IgD-negative memory B cell (primary cell): ENCODE measurements at regions not wholly inside any gene's neighbourhood (a gene's known extent, or its start where the extent isn't known, plus 50 kb on each side); places are given as distances from the start of the nearest gene placed in this dataset.
A peak's percentile ranks its signal among the peaks of the same experiment; 100 is the strongest.
"Not testable (repeated sequence)": the region's sequence is repeated elsewhere in the genome, so short reads cannot be mapped to it uniquely, and the experiment has no call there.

Experiments used
- H3K27ac Mint-ChIP-seq, 3 donors: one replicate each; pipeline ENCODE4 v1.8.0; 2020 to 2022; ENCODE audit warnings: mild to moderate bottlenecking in 3 of 3, mixed read lengths in 3 of 3, moderate library complexity in 1 of 3
- H3K27me3 Mint-ChIP-seq: one replicate; pipeline ENCODE4 v1.8.0; 2021; ENCODE audit warnings: mixed read lengths
- H3K36me3 Mint-ChIP-seq: one replicate; pipeline ENCODE4 v1.8.0; 2020; ENCODE audit warnings: mild to moderate bottlenecking, mixed read lengths
- H3K4me1 Mint-ChIP-seq, 3 donors: one replicate each; pipeline ENCODE4 v1.8.0; 2020 to 2022; ENCODE audit warnings: mixed read lengths in 3 of 3, mild to moderate bottlenecking in 1 of 3
- H3K4me3 Mint-ChIP-seq, 4 donors: one replicate each; pipeline ENCODE4 v1.8.0; 2020 to 2022; ENCODE audit warnings: mild to moderate bottlenecking in 4 of 4, mixed read lengths in 4 of 4, moderate library complexity in 3 of 4
- H3K9me3 Mint-ChIP-seq, 3 donors: one replicate each; pipeline ENCODE4 v1.8.0; 2020 to 2021; ENCODE audit warnings: mixed read lengths in 3 of 3, mild to moderate bottlenecking in 1 of 3

DNA sequence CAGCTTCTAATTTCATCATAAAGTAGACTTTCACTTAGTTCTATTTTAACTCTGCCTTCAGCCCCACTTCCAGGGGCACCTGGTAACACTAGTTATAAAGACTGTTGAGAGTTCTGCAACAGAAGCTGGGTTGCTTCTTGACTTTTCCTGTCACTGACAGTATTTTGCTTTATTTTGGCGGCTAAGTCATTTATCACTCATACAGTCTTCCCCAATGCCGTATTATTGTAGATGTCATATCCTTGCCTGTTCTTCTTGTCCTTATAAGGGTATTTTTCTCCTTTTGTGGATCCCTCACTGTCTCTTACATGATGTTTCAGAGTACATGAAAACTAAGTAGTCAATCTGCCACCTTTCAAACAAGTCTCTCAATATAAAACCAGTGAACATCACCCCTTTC lies 369.0 kb upstream of the PPP2R3A start:
- Mint-ChIP-seq H3K4me3 (no peak overlapping the region), H3K36me3 (no peaks in the 10 kb centered on the region), H3K27me3 (peaks cover 5% of the 10 kb centered on the region), H3K27ac (no peak overlapping the region), H3K9me3 (peaks cover 0 to 8% (median 3%) of the 10 kb centered on the region in 3 donors), H3K4me1 (peaks cover 0 to 1% (median 0%) of the 10 kb centered on the region in 3 donors)

DNA sequence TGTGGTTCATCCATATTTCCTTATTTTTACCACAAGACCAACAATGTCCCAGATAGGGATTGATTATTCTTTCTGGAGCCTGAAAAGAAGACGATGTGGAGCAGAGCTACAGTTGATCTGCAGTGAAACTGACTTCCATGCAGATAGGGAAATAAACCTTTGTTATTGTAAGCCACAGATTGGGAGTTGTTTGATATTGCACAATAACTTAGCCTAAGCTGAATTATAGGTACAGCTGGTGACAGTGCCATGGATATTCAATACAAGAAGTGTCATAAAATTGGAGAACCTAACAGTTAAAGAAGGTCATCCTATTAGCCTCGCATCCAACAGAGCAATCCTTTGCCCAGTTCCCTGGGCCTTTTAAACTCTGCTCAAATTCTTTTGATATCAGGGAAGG lies 367.7 kb upstream of the PPP2R3A start:
- H3K27me3 Mint-ChIP-seq, result peaks cover 5% of the 10 kb centered on the region
- no peak overlapping the region for H3K27ac Mint-ChIP-seq
- no peak overlapping the region for H3K4me3 Mint-ChIP-seq
- H3K9me3 Mint-ChIP-seq, result peaks cover 0 to 1% (median under 1%) of the 10 kb centered on the region in 3 donors
- H3K4me1 Mint-ChIP-seq, result peaks cover 0 to 1% (median 0%) of the 10 kb centered on the region in 3 donors
- no peaks in the 10 kb centered on the region for H3K36me3 Mint-ChIP-seq

DNA sequence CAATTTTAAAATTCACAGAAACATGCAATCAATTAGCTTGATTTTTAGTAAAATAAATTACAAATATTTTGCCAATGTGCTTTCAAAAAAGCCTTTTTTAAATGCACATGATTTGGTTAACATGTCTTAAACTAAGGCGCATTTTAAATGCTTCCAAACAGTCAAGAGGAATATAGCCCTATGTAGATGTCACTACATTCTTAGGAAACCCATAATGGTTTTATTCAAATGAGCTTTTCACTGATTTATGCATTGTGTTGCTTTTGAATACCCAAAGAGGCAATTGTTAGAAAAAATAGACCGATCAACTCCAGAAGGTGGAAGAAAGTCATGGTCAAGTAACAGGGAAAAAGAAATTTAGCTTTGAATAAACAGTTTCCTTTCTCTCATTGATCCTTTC lies 366.9 kb upstream of the PPP2R3A start:
- H3K9me3 Mint-ChIP-seq, result peaks cover 0 to 1% (median 0%) of the 10 kb centered on the region in 3 donors
- peaks cover 5% of the 10 kb centered on the region for H3K27me3 Mint-ChIP-seq
- H3K4me3 Mint-ChIP-seq, result no peak overlapping the region
- H3K36me3 Mint-ChIP-seq, result no peaks in the 10 kb centered on the region
- peaks cover 0 to 1% (median 0%) of the 10 kb centered on the region in 3 donors for H3K4me1 Mint-ChIP-seq
- no peak overlapping the region for H3K27ac Mint-ChIP-seq

DNA sequence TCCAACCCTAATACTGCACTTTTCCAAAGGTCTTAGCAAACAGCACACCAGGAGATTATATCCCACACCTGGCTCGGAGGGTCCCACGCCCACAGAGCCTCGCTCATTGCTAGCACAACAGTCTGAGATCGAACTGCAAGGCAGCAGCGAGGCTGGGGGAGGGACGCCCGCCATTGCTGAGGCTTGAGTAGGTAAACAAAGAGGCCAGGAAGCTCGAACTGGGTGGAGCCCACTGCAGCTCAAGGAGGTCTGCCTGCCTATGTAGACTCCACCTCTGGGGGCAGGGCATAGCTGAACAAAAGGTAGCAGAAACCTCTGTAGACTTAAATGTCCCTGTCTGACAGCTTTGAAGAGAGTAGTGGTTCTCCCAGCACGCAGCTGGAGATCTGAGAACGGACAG lies 361.0 kb upstream of the PPP2R3A start:
- not testable (repeated sequence) for H3K9me3 Mint-ChIP-seq, H3K36me3 Mint-ChIP-seq, H3K27me3 Mint-ChIP-seq, H3K27ac Mint-ChIP-seq, H3K4me1 Mint-ChIP-seq, H3K4me3 Mint-ChIP-seq

DNA sequence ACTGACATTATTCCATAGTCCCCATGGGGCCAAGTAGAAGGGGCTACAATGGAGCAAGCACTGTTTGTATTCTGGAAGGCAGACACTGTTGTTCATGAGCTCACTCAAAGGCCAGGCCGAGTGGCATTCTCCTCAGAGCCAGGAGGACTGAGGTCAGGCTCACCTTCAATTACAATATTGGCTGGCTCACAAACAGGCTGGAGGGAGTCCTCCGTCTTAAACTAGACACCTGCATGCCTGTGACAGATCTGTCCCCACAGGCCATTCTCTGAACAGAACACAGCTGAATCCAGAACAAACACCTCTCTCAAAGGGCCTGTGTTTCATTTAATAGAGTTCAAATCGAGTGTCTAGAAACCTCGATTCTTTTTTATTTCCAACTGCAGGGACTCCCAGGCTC lies 347.4 kb upstream of the PPP2R3A start:
- Mint-ChIP-seq H3K27ac (no peak overlapping the region), H3K4me1 (peaks cover 0 to 2% (median 0%) of the 10 kb centered on the region in 3 donors), H3K36me3 (no peaks in the 10 kb centered on the region), H3K4me3 (no peak overlapping the region), H3K27me3 (no peaks in the 10 kb centered on the region), H3K9me3 (peaks cover 0 to 1% (median 0%) of the 10 kb centered on the region in 3 donors)

DNA sequence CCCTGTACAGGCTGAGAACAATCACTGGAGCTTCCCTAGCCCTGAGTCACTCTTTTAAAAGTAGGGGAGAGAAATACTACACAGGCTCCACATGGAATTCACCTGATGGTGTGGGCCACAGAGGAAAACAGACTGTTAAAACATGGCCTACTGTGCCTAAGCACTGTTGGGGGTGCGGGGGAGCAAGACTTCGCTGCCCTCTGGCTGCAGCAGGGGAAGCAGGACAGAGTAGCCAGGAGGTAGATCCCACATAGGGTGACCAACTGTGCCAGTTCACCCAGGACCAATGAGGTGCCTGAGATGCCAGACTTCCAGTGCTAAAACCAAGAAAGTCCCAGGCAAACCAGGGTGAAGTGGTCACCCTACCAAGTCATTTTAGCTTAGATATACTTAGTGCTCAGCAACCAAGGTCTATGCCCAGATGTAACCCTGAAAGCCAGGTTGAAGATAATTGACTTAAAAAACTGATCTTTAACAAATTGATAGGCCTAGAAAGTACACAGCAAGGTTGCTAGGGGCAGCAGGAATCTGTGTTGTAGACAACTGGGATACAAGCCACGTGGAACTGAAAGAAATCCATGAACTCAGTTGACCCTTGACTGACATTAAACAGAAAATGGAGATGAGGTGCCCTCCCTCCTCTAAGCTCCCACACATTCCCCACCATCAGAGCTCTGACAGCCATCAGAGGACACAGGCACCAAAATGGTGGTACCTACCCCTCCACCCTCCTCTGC lies 344.2 kb upstream of the PPP2R3A start:
- Mint-ChIP-seq H3K27ac (no peak overlapping the region), H3K4me3 (peak overlapping the region in 1 of 4 donors; percentile 7), H3K4me1 (no peaks in the 10 kb centered on the region), H3K27me3 (no peaks in the 10 kb centered on the region), H3K9me3 (no peaks in the 10 kb centered on the region), H3K36me3 (no peaks in the 10 kb centered on the region)

DNA sequence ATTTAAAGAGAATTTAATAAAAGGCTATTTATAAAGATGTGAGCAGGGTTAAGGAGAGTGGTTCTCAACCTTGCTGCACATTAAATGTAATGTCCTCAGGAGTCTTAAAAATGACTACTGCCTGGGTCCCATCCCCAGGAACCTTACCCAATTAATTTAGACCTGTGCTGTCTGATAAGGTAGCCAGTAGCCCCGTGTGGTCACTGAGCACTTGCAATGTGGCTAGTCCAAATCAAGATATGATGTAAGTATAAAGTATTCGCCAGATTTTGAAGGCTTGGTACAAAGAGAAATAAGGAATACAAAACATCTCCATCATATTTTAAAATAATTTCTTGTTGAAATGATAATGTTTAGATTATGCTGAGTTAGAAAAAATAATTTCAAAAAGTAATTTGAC lies 343.3 kb upstream of the PPP2R3A start:
- Mint-ChIP-seq H3K36me3 (no peaks in the 10 kb centered on the region), H3K27me3 (no peaks in the 10 kb centered on the region), H3K4me3 (no peak overlapping the region), H3K27ac (no peak overlapping the region), H3K4me1 (no peaks in the 10 kb centered on the region), H3K9me3 (no peaks in the 10 kb centered on the region)

DNA sequence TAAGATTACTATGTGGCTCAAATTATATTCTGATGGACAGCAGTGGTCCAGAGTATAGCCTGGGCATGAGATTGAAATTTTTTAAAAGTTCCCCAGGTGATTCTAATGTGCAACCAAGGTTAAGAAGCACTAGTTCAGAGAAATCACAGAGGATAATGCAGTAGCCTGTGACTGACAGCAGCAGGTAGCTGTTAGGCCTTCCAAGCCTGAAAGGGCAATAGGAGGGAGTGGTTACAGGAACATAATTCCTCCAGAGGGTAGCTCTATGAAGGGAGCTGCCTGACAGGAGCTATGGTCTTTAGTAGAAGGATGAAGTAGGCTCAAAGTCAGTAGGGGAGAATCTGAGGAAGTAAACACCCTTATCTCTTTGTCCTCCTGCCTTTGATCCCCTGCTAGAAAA lies 342.9 kb upstream of the PPP2R3A start:
- H3K36me3 Mint-ChIP-seq, result no peaks in the 10 kb centered on the region
- H3K4me1 Mint-ChIP-seq, result no peaks in the 10 kb centered on the region
- H3K27me3 Mint-ChIP-seq, result peaks cover 1% of the 10 kb centered on the region
- no peak overlapping the region for H3K27ac Mint-ChIP-seq
- no peaks in the 10 kb centered on the region for H3K9me3 Mint-ChIP-seq
- H3K4me3 Mint-ChIP-seq, result no peak overlapping the region

DNA sequence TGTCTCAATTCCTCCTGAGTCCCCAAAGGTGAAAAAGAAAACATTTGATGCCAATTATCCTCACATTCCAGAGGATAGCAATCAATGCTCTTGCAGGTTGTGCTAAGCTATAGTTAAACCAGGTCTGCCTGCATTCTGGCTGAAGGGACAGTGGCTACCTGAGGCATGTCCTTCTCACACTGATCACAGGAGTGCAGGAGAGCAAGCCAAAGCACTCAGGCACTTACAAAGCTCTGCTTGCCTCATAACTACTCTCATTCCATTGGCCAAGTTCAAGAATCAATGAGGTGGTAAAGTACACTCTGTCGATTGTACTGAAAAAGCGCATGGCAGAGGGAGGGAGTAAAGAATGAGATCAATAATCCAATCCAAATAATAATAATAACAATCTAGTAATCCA lies 342.0 kb upstream of the PPP2R3A start:
- H3K27ac Mint-ChIP-seq, result no peak overlapping the region
- no peak overlapping the region for H3K4me3 Mint-ChIP-seq
- no peaks in the 10 kb centered on the region for H3K36me3 Mint-ChIP-seq
- no peaks in the 10 kb centered on the region for H3K4me1 Mint-ChIP-seq
- peaks cover 1% of the 10 kb centered on the region for H3K27me3 Mint-ChIP-seq
- H3K9me3 Mint-ChIP-seq, result peaks cover 0 to 2% (median 0%) of the 10 kb centered on the region in 3 donors

DNA sequence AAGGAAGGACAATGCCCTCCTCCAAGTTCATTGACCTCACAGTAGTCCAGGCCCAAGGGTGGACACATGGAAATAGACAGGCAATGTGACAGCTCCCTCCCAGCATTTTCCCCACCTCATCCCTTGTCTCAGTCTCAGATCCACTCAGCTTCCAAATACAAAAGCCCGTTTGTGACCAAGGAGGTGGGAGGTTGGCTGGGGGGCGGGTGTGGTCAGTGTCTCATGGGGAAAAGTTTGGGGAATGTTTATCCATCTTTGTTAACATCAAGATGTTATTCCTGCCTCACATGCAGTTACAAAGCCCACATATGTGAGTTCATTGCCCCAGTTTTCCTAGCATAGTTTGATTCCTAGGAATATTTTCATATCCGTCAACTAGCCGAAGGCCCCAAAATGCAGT lies 338.5 kb upstream of the PPP2R3A start:
- no peaks in the 10 kb centered on the region for H3K36me3 Mint-ChIP-seq
- peaks cover 0 to 2% (median 0%) of the 10 kb centered on the region in 3 donors for H3K9me3 Mint-ChIP-seq
- H3K27ac Mint-ChIP-seq, result no peak overlapping the region
- no peak overlapping the region for H3K4me3 Mint-ChIP-seq
- H3K4me1 Mint-ChIP-seq, result no peaks in the 10 kb centered on the region
- H3K27me3 Mint-ChIP-seq, result peaks cover 1% of the 10 kb centered on the region

DNA sequence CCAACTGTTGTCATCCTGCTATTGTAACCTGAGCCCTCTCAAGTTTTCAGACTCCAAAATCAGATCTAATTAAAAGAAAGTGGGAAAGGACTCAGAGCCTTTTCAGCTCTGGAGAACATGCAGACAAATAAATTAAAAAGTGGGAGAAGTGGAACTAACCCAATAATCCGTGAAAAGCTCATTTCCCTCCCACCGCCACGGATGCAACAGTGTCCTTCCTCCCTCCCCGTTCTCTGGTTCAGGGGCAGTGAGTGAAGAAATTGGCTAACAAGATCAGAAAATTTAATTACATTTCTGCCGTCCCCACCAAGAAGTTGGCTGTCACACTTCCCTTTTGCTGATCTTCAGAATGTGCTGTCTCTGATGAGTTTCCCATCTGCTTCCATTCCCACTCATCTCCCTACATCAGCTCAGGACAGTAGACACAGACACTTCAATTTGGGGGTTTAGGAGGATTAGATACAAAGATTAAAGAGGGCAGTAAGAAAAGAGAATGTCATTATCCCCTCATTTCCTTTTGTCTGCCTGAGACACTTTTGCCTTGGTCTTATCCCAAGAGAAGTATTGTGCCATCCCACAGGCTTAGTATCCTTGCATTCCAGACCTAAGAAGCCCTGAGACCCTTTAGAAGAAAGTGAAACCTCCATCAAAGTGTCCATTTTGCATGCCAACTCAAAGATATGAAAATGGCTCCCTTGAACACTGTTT lies 335.7 kb upstream of the PPP2R3A start:
- H3K4me1 Mint-ChIP-seq, result no peaks in the 10 kb centered on the region
- peaks cover 1% of the 10 kb centered on the region for H3K27me3 Mint-ChIP-seq
- H3K27ac Mint-ChIP-seq, result no peak overlapping the region
- H3K9me3 Mint-ChIP-seq, result peaks cover 0 to 2% (median 0%) of the 10 kb centered on the region in 3 donors
- H3K36me3 Mint-ChIP-seq, result no peaks in the 10 kb centered on the region
- no peak overlapping the region for H3K4me3 Mint-ChIP-seq

DNA sequence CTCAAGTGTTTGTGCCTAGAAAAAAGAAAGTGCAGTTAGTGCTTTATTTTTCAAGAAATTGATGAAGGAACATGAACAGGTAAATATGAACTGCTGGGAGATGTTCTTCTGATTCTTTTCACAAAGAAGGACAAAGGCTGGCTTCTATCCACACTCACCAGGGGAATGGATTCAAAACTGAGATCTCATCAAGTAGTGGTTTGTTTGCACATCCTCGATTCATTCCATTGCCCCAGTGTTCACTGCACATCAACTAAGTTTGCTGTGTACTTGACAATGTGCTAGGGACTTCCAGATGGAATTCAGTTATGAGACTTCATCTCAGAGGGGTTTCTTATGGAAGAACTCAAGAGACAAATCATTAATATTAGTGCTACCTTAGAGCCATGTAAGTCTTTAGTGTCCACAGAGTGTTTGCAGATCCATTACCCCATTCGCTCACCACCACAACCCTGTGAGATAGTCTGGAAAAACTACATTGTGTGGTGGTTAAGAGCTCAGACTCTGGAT lies 332.9 kb upstream of the PPP2R3A start:
- no peak overlapping the region for H3K27ac Mint-ChIP-seq
- no peaks in the 10 kb centered on the region for H3K36me3 Mint-ChIP-seq
- H3K27me3 Mint-ChIP-seq, result no peaks in the 10 kb centered on the region
- no peaks in the 10 kb centered on the region for H3K4me1 Mint-ChIP-seq
- H3K4me3 Mint-ChIP-seq, result no peak overlapping the region
- peaks cover 0 to 2% (median 0%) of the 10 kb centered on the region in 3 donors for H3K9me3 Mint-ChIP-seq

DNA sequence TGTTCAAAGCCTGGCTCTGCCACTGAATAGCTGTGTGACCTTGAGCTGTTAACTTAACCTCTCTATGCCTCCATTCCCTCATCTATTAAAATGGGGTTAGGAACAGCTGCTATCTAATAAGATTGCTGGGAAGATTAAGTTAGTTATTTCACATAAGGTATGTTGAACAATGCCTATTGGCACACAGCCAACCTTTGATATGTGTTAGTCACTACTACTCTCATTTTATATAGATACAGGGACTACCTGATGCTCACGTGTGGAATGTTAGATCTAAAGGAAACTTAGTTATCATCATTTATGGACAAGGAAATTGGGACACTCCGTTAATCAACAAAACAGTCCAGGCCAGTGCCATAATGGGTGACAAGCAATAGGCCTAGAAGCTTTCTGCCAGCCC lies 332.4 kb upstream of the PPP2R3A start:
- Mint-ChIP-seq H3K4me1 (no peaks in the 10 kb centered on the region), H3K4me3 (no peak overlapping the region), H3K36me3 (no peaks in the 10 kb centered on the region)

DNA sequence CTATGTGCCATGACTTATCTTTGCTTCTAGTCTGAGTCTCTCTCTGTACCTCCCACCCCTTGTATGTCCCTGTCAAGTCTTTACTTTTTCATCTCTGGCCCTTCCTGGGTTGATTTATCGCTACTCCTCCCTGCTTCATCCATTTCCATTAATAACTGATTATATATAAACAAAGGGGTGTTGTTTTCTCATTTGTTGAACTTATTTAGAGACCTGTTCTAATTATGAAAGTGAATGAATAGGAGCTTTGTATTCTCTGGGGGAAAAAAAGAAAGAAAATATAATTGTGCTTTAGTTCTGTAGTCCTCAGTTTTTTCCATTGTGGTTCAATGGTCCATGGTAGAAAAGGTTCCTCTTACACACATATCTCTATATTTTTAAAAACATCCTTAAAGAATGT lies 328.9 kb upstream of the PPP2R3A start:
- Mint-ChIP-seq H3K4me3 (no peak overlapping the region), H3K36me3 (no peaks in the 10 kb centered on the region), H3K4me1 (no peaks in the 10 kb centered on the region), H3K27me3 (no peaks in the 10 kb centered on the region), H3K9me3 (peaks cover 0 to 2% (median 0%) of the 10 kb centered on the region in 3 donors), H3K27ac (no peak overlapping the region)

More for the DNA sequence above, 332.4 kb upstream of the PPP2R3A start:
- Mint-ChIP-seq H3K27me3 (no peaks in the 10 kb centered on the region), H3K27ac (no peak overlapping the region), H3K9me3 (peaks cover 0 to under 1% (median 0%) of the 10 kb centered on the region in 3 donors)

DNA sequence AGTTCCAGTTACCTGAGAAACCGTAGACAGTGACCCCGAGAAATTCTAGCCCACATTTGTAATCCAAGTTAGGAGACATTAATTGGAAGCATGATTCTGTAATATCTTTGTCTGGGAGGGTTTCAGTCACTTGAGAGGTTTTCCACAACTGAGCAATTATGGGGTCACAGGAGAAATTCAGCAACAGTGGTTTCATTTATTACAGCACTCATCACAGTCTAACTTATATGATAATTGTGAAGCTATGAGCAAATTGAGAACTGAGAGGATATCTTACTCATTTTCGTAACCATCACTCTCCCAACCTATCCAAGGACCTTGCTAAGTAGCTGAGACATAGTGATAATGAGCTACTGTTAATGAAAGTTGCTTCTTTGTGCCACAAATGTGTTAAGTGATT lies 328.5 kb upstream of the PPP2R3A start:
- no peak overlapping the region for H3K27ac Mint-ChIP-seq
- no peaks in the 10 kb centered on the region for H3K36me3 Mint-ChIP-seq
- no peaks in the 10 kb centered on the region for H3K4me1 Mint-ChIP-seq
- no peak overlapping the region for H3K4me3 Mint-ChIP-seq
- H3K9me3 Mint-ChIP-seq, result peaks cover 0 to 2% (median 0%) of the 10 kb centered on the region in 3 donors
- no peaks in the 10 kb centered on the region for H3K27me3 Mint-ChIP-seq

DNA sequence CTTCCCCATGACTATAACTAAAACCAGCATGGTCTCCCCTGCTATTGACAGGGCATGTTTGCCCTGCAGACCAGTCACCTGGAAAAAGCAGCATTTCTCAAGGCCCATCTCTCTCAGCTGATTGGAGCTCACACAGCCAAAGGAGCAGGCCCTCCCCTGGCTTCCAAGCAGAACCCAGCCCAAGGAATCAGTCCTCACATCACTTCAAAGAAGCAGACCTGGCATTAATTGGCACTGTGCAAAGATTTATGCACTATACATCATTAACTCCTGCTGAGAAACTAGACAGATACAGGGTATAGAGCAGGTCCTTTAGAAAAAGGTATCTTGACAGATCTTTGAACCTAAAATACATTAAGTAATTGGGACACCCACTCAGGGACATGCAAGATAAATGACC lies 323.8 kb upstream of the PPP2R3A start:
- H3K27me3 Mint-ChIP-seq, result peaks cover 2% of the 10 kb centered on the region
- H3K27ac Mint-ChIP-seq, result no peak overlapping the region

More for the DNA sequence above, 323.8 kb upstream of the PPP2R3A start:
- Mint-ChIP-seq H3K4me1 (no peaks in the 10 kb centered on the region), H3K36me3 (no peaks in the 10 kb centered on the region), H3K9me3 (peaks cover 1 to 5% (median 4%) of the 10 kb centered on the region in 3 donors), H3K4me3 (no peak overlapping the region)
